ENCODE measurements at regions not wholly inside any gene's neighbourhood (a gene's known extent, or its start where the extent isn't known, plus 50 kb on each side); places are given as distances from the start of the nearest gene placed in this dataset.

DNA sequence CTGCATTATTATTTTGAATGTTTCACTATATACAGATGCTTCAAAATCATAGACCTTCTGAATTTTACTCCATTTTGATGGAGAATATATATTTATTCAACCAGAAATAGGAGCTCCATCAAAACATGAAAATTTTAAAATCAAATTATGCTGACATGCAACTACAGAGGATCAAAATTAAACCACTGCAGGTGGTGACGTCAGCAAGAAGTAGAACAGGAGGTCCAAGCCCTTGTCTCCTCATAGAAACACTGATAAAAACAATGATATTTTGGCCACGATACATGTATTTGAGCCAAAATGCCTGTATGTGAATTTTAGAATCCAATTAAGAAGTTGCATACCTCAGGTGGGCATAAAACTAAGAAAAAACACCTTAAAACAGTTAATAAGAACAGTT is 236.6 kb upstream of the FBXL7 start:
- DNase-seq (ENCODE audit: low read depth), result no peak

DNA sequence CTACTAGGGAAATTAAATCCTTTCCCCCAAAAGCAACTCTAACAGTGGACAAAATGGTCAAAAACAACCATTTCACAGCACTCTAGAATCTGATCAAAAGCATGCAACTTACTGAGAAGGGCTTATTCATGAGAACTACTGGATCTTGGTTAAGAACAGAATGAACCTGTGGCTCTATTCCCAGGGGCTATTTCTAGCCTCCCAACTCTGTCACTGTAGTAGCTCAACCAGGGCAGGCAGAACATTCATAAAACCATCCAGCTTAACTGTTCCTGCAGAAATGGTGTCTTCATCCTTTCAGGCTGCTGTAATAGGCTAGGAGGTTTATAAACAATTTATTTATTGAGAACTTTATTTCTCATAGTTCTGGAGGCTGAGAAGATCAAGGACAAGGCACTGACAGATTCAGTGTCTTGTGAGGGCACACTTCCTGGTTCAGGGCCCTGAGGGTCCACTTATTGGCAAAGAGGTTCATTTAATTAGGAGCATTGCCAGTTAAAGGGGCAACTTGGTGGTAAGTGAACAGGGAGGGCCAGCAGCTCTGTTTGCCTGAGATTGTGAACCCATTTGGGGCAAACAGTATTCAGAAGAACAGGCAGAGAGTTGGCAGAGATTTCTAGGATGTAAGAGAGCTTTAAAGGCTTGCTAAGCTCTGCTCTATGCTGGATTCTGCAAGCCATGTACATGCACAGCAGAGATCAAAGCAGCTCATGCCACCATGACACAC is 238.5 kb upstream of the FBXL7 start:
- no peak for DNase-seq (ENCODE audit: low read depth)

DNA sequence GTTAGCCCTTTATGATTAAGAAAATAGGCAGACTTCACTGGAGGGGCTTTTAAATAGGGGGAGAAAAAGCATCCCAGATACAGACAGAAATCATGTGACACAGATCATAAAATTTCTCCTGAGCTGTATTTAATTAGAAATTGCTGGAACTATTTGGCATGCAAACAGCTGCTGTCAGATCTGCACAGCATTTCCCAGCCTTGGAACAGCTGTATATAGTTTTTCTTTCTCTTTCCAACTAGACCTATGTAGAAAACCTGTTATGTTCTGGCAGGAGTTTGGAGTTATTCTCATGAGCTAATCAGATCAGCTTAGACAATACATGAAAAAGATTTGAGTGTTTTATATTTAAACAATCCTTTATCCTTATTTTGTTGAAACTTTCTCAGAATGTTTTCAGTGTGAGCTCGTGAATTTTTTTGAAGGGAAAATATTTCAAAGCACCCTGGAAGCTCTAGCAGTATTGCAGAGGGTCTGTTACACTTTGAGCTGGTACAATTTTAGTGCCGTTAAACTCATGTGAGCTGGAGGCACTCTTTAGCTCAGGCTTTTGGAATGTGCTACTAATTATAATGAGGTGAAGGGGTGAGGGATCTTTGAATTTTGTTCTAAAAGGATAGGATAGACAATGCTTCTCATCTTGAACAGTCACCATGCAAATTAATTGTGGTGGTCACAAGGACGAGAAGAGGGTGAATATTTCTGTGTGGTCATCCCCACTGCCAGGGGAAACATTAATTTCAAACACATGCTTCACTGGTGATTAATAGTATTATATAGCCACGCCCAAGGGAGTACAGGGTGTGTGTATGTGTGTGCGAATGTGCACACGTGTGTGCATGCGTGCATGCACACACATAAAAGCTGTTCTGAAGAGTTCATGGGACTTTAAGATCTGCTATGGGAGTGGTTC is 239.4 kb upstream of the FBXL7 start:
- DNase-seq (ENCODE audit: low read depth), result peak; percentile 9

GRCh38 chr5:15256485-15256884 is 243.5 kb upstream of the FBXL7 start:
- DNase-seq (ENCODE audit: low read depth), result no peak

DNA sequence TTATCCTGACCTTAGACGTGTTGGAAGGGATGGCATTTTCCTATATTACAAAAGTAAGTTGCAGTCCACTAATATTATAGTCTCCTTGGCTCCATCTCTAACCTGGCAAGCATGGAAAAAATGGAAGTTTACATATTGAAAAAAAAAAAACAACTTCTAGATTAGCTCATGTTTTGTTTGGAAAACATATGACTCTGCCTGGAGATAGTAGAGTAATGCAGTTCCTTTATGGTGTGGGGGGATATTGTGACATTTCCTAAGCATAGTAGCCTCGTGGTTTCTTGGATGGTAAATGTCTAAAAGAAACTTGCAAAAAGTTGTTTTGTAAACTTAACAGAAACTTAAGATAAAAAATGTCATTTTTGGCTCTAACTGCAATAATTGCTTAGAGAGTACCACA is 244.4 kb upstream of the FBXL7 start:
- DNase-seq (ENCODE audit: low read depth), result no peak

DNA sequence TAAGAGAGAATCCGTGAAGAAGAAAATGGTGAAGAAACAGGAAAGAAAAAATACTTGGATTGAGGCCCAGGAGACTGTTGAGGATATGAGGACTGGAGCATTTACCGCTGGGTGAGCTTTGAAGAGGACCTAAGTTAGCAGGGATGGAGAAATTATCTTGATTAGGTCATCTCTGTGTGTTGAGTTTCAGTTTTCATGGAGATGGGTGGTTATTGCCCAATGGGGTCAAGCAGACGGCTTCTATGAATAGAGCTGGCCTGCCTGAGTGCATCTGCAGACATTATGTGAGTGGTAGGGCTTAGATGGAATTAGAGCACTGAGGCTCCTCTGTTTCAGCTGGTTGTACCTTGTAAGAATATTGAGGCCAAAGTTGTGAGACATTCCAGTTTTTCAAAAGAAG is 245.4 kb upstream of the FBXL7 start:
- no peak for DNase-seq (ENCODE audit: low read depth)

- DNase-seq (ENCODE audit: low read depth), result no peak
Measured at GRCh38 chr5:15252331-15252730, 247.6 kb upstream of the FBXL7 start.

DNA sequence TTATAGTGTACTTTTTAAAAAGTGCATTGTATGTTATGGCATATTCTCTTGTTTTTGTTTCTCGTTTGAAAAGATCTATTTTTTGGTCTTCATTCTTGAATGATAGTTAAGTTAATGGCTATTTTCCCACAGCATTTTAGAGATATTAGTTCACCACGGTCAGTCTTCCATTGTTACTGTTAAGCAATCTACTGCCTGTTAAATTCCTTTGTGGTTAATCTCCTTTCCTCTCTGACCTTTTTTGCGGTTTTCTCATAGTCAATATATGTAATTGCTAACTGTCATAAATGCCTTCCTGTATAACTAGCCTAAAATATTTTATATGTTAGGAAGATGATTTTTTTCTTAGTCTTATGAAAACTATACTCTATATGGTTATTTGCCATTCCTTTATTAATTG is 250.8 kb upstream of the FBXL7 start:
- DNase-seq (ENCODE audit: low read depth), result peak; percentile 19

GRCh38 chr5:15248731-15249130 is 251.2 kb upstream of the FBXL7 start:
- DNase-seq (ENCODE audit: low read depth), result no peak

GRCh38 chr5:15245913-15246312 is 254.1 kb upstream of the FBXL7 start:
- no peak for DNase-seq (ENCODE audit: low read depth)

GRCh38 chr5:15243301-15244020 is 256.5 kb upstream of the FBXL7 start:
- no peak for DNase-seq (ENCODE audit: low read depth)

- no peak for DNase-seq (ENCODE audit: low read depth)
Measured at GRCh38 chr5:15241216-15241821, 258.7 kb upstream of the FBXL7 start.

DNA sequence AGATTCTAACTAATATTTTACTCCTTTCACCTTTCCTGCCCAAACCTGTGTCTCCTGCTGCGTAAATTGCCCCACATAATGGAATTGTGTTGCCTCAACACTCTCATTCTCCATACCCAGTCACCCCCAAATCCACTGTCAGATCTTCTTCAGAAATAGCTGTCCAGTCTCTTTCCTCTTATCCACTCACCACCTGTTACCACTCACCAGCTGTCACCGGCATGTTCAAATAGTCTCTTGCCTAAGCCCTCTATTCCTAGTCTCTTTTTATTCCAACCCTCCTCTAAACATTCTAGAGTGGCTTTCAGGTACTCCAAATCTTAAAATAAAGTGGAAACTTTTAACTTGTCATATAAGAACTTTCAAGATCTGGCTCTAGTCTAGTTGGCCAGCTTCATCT is 262.0 kb upstream of the FBXL7 start:
- DNase-seq (ENCODE audit: low read depth), result peak; percentile 66

- no peak for DNase-seq (ENCODE audit: low read depth)
Measured at GRCh38 chr5:15236911-15237508, 263.0 kb upstream of the FBXL7 start.

DNA sequence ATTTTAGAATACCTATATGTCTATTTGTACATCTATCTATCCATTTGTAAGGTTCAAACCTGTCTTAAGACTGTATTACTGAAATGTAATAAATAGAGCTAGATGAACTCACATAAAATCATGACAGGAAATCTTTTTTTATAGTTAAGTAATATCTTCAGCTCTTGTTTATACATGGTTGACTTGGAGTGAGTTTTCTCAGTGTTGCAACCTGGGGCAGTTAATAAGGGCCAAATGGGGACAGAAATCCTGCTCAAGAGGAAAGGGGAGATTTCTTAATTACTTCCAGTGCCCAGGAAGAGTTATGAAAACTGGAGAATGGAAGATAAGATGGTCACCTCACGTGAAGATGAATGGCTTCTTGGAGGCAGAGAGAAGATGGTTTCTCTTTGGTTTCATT is 265.1 kb upstream of the FBXL7 start:
- no peak for DNase-seq (ENCODE audit: low read depth)

- no peak for DNase-seq (ENCODE audit: low read depth)
Measured at GRCh38 chr5:15234366-15234765, 265.6 kb upstream of the FBXL7 start.

DNA sequence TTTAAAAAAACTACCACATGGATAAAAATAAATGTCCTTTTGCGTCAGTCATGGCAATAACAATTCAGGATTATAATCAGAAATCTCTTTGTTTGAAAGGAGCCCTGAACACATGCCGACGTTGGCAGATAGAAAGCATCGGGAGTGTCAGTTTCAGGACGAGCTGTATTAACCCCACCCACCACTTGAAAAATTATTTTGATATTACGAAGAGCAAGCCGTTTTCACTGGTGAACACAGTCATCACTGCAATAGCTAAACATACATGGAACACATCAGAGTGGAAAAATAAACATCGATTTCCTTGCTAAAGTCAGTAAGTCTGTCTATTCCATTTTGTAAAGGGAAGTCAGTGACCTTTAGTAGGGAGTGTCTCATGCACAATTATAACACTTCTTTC is 266.4 kb upstream of the FBXL7 start:
- DNase-seq (ENCODE audit: low read depth), result no peak

GRCh38 chr5:15222156-15222555 is 277.8 kb upstream of the FBXL7 start:
- no peak for DNase-seq (ENCODE audit: low read depth)

- no peak for DNase-seq (ENCODE audit: low read depth)
Measured at GRCh38 chr5:15220642-15221173, 279.3 kb upstream of the FBXL7 start.

DNA sequence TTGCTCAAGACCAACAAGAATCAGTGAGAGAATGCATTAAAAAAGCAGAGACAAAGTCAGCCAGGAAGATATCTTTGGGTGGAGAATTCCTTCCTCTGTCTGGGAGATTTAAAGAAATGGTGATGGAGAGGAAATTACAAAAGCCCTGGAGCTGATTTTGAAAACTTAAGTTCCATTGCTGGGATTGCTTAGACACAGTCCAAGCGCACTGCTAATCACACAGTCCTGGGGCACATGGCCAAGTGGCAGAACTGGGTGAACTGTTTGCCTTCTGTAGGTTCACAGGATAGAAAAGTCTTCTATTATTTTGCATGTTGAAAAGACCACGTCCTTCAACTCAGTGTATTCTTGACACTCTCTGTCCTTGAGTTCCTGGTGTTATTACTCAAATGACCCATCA is 284.9 kb upstream of the FBXL7 start:
- DNase-seq (ENCODE audit: low read depth), result no peak

DNA sequence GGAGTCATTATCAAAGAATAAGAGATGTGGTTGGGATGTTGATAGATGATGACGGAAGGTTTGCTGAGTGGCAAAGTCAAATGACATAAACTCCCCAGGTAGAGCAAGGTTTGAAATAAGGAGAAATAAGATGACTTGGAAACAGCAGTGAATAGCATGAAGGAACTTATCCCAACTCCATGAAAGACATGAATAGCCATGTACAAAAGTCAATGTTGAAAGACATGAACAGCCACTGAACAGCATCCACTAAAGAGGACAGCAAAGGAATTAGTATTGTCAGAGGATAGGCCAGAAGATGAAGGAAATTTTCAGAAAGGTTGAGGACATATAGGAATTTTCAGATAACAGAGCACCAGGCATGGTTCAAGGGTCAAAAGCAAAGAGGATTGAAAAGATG is 286.0 kb upstream of the FBXL7 start:
- DNase-seq (ENCODE audit: low read depth), result no peak

Data from myocyte (in vitro differentiated cells).